WTC11 (cell line): ENCODE measurements at regions not wholly inside any gene's neighbourhood (a gene's known extent, or its start where the extent isn't known, plus 50 kb on each side); places are given as distances from the start of the nearest gene placed in this dataset.
"Not testable (repeated sequence)": the region's sequence is repeated elsewhere in the genome, so short reads cannot be mapped to it uniquely, and the experiment has no call there.

ENCODE experiments used
- ATAC-seq: fragments of 200-7000 bp; cut with Tn5 transposase; 2 replicates; pipeline ENCODE4 v1.10.0; 2021; ENCODE audit warnings: mild to moderate bottlenecking, moderate library complexity
- CTCF ChIA-PET: fragments of 300-600 bp; sonication (Branson Sonifier 250); formaldehyde crosslinking; loops from one replicate; lab custom pipeline; 2021; ENCODE audit warnings: antibody characterized with exemption; lab: Charles Lee
- POLR2A ChIA-PET: fragments of 350-600 bp; sonication (Branson Sonifier 250); formaldehyde crosslinking; loops from one replicate; lab custom pipeline; 2021; ENCODE audit warnings: antibody characterized with exemption; lab: Charles Lee
- DNase-seq: peaks from one replicate; pipeline ENCODE4 v3.0.0; 2021; ENCODE audit warnings: low spot score
- H3K27ac Mint-ChIP-seq: 2 replicates; pipeline ENCODE4 v1.8.0; 2021; ENCODE audit warnings: mixed read lengths
- H3K27me3 Mint-ChIP-seq: 2 replicates; pipeline ENCODE4 v1.8.0; 2021; ENCODE audit warnings: low read depth, mild to moderate bottlenecking, moderate library complexity, mixed read lengths
- H3K36me3 Mint-ChIP-seq: 2 replicates; pipeline ENCODE4 v1.8.0; 2021; ENCODE audit warnings: mixed read lengths
- H3K4me1 Mint-ChIP-seq: 2 replicates; pipeline ENCODE4 v1.8.0; 2022; ENCODE audit warnings: mixed read lengths
- H3K4me3 Mint-ChIP-seq: 2 replicates; pipeline ENCODE4 v1.8.0; 2021; ENCODE audit warnings: mild to moderate bottlenecking, moderate library complexity, mixed read lengths
- H3K9me3 Mint-ChIP-seq: 2 replicates; pipeline ENCODE4 v1.8.0; 2021; ENCODE audit warnings: mixed read lengths
- ESRRA ChIP-seq: sonication (generic); formaldehyde crosslinking; IDR thresholded peaks from 2 replicates; pipeline ENCODE4 v1.8.1; 2022; ENCODE audit warnings: mild to moderate bottlenecking, missing genetic modification reagents, borderline replicate concordance
- JAZF1 ChIP-seq: fragments of 250-450 bp; sonication (Bioruptor Pico); IDR thresholded peaks from 2 replicates; pipeline ENCODE4 v1.9.0; 2021; ENCODE audit warnings: moderate library complexity, mild to moderate bottlenecking, inconsistent platforms
- NFE2L1 ChIP-seq: sonication (generic); formaldehyde crosslinking; IDR thresholded peaks from 2 replicates; pipeline ENCODE4 v1.8.1; 2023; ENCODE audit warnings: missing genetic modification reagents
- OVOL2 ChIP-seq: fragments of 250-450 bp; sonication (Bioruptor Pico); IDR thresholded peaks from 2 replicates; pipeline ENCODE4 v1.9.0; 2021; ENCODE audit warnings: mild to moderate bottlenecking, borderline replicate concordance
- ZNF121 ChIP-seq: sonication (generic); formaldehyde crosslinking; IDR thresholded peaks from 2 replicates; pipeline ENCODE4 v1.8.0; 2023; ENCODE audit warnings: missing genetic modification reagents
- ZNF138 ChIP-seq: sonication (generic); formaldehyde crosslinking; conservative IDR thresholded peaks from 2 replicates; pipeline ENCODE4 v1.8.1; 2022; ENCODE audit warnings: mild to moderate bottlenecking, moderate library complexity, missing genetic modification reagents
- ZNF423 ChIP-seq: fragments of 250-450 bp; sonication (Bioruptor Pico); IDR thresholded peaks from 2 replicates; pipeline ENCODE4 v2.1.2; 2022; ENCODE audit warnings: mild to moderate bottlenecking, moderate library complexity
- TF ChIP-seq, protein P1 (sequence below): fragments of 200-600 bp; IDR thresholded peaks from 2 replicates; pipeline ENCODE4 v1.8.0; 2022; ENCODE audit warnings: antibody characterized with exemption
- TF ChIP-seq, protein P2 (sequence below): sonication (generic); formaldehyde crosslinking; IDR thresholded peaks from 2 replicates; pipeline ENCODE4 v1.8.1; 2023; ENCODE audit warnings: mild to moderate bottlenecking, missing genetic modification reagents
- TF ChIP-seq, protein P3 (sequence below): sonication (generic); formaldehyde crosslinking; IDR thresholded peaks from 2 replicates; pipeline ENCODE4 v1.8.0; 2023; ENCODE audit warnings: missing genetic modification reagents, mild to moderate bottlenecking, borderline replicate concordance
- TF ChIP-seq, protein P4 (sequence below): fragments of 250-450 bp; sonication (Bioruptor Pico); IDR thresholded peaks from 2 replicates; pipeline ENCODE4 v1.9.0; 2021; ENCODE audit warnings: mild to moderate bottlenecking, borderline replicate concordance
- TF ChIP-seq, protein P5 (sequence below): sonication (generic); formaldehyde crosslinking; conservative IDR thresholded peaks from 2 replicates; pipeline ENCODE4 v1.8.1; 2022; ENCODE audit warnings: mild to moderate bottlenecking, missing genetic modification reagents
- TF ChIP-seq, protein P6 (sequence below): sonication (generic); formaldehyde crosslinking; IDR thresholded peaks from 2 replicates; pipeline ENCODE4 v1.8.1; 2023; ENCODE audit warnings: mild to moderate bottlenecking, missing genetic modification reagents

DNA sequence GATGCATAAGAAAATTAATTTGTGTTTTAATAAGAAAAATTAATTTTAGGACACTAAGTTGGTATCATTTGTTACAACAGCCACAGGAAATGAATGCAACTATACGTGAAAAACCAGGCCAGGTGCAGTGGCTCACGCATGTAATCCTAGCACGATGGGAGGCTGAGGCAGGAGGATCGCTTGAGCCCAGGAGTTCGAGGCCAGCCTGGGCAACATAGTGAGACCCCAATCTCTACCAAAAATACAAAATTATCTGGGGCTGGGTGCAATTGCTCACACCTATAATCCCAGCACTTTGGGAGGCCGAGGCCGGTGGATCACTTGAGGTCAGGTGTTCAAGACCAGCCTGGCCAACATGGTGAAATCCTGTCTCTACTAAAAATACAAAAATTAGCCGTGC lies 132.2 kb upstream of the CIBAR2 start:
- not testable (repeated sequence) for H3K4me3 Mint-ChIP-seq, ATAC-seq, DNase-seq, H3K27ac Mint-ChIP-seq, H3K27me3 Mint-ChIP-seq, H3K36me3 Mint-ChIP-seq, H3K9me3 Mint-ChIP-seq
- TF ChIP-seq ZNF121 (CRISPR knock-in tag) = peak; percentile 92
- peaks cover 35% of the 10 kb centered on the region for H3K4me1 Mint-ChIP-seq
- CTCF ChIA-PET = interaction anchor here (1.0 to 3.1 kb wide), 13 partner anchors 9 to 309 kb away, joined by 3 to 18 read pairs (median 6); no protein-coding TSS in a partner anchor
- POLR2A ChIA-PET = interaction anchor here (0.7 kb wide), 1 partner anchor 17 kb away, joined by 3 read pairs; no protein-coding TSS in a partner anchor

DNA sequence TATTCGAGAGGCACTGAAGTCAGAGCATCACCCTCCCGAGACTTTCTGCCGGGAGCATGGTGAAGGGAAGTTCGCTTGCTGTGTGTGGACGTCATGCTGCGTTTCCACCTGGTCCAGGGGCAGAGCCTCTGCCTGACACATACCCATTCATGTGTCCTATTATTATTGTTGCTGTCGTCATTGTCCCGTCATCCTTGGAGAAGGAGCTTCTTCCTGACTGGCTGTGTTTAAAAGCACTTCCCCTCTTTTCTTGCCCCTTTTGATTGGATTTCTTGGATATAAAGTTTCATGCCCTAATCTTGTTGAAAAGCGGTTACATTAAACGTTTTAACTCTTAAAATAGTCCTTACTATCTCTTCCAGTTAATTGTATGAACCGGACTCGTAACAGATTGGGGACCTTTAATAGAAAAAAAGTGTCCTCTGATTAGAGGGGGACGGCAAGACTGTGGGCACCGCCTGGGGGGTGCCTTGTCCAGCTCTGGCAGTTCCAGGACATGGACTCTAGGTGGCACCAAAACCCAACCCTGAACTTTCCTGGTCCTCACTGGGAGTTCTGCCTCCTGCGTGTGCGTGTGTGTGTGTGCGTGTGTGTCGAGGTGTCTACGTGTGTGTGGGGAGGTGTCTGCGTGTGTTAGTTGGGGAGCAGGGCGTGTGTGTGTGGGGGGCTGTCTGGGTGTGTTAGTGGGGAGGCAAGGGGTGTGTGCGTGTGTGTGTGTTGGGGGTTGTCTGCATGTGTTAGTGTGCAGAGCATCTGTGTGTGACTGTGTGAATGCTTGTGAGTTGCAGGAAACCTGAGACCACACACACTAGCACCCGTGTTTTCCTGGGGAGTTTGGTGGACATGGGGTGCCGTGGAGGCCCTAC lies 133.3 kb upstream of the CIBAR2 start:
- ATAC-seq (peak; percentile 77), DNase-seq (peak; percentile 73)
- Mint-ChIP-seq H3K9me3 (no peaks in the 10 kb centered on the region), H3K4me1 (peaks cover 24% of the 10 kb centered on the region), H3K36me3 (no peaks in the 10 kb centered on the region), H3K27ac (no peak overlapping the region), H3K27me3 (no peaks in the 10 kb centered on the region), H3K4me3 (no peak overlapping the region)
- ChIA-PET POLR2A (no interaction called here), CTCF (interaction anchor here (0.5 to 3.1 kb wide), 39 partner anchors 8 to 472 kb away, joined by 3 to 18 read pairs (median 4); no protein-coding TSS in a partner anchor)
- TF ChIP-seq, protein P1, sequence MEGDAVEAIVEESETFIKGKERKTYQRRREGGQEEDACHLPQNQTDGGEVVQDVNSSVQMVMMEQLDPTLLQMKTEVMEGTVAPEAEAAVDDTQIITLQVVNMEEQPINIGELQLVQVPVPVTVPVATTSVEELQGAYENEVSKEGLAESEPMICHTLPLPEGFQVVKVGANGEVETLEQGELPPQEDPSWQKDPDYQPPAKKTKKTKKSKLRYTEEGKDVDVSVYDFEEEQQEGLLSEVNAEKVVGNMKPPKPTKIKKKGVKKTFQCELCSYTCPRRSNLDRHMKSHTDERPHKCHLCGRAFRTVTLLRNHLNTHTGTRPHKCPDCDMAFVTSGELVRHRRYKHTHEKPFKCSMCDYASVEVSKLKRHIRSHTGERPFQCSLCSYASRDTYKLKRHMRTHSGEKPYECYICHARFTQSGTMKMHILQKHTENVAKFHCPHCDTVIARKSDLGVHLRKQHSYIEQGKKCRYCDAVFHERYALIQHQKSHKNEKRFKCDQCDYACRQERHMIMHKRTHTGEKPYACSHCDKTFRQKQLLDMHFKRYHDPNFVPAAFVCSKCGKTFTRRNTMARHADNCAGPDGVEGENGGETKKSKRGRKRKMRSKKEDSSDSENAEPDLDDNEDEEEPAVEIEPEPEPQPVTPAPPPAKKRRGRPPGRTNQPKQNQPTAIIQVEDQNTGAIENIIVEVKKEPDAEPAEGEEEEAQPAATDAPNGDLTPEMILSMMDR = peak; percentile 65
- TF ChIP-seq NFE2L1 (CRISPR knock-in tag) (no peak), OVOL2 (no peak), ESRRA (CRISPR knock-in tag) (no peak), JAZF1 (no peak), ZNF423 (CRISPR knock-in tag) (peak; percentile 23; the same call in 1 of the 2 replicates), ZNF138 (CRISPR knock-in tag) (no peak)
- TF ChIP-seq, protein P2, sequence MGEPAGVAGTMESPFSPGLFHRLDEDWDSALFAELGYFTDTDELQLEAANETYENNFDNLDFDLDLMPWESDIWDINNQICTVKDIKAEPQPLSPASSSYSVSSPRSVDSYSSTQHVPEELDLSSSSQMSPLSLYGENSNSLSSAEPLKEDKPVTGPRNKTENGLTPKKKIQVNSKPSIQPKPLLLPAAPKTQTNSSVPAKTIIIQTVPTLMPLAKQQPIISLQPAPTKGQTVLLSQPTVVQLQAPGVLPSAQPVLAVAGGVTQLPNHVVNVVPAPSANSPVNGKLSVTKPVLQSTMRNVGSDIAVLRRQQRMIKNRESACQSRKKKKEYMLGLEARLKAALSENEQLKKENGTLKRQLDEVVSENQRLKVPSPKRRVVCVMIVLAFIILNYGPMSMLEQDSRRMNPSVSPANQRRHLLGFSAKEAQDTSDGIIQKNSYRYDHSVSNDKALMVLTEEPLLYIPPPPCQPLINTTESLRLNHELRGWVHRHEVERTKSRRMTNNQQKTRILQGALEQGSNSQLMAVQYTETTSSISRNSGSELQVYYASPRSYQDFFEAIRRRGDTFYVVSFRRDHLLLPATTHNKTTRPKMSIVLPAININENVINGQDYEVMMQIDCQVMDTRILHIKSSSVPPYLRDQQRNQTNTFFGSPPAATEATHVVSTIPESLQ (CRISPR knock-in tag) = no peak
- TF ChIP-seq, protein P3, sequence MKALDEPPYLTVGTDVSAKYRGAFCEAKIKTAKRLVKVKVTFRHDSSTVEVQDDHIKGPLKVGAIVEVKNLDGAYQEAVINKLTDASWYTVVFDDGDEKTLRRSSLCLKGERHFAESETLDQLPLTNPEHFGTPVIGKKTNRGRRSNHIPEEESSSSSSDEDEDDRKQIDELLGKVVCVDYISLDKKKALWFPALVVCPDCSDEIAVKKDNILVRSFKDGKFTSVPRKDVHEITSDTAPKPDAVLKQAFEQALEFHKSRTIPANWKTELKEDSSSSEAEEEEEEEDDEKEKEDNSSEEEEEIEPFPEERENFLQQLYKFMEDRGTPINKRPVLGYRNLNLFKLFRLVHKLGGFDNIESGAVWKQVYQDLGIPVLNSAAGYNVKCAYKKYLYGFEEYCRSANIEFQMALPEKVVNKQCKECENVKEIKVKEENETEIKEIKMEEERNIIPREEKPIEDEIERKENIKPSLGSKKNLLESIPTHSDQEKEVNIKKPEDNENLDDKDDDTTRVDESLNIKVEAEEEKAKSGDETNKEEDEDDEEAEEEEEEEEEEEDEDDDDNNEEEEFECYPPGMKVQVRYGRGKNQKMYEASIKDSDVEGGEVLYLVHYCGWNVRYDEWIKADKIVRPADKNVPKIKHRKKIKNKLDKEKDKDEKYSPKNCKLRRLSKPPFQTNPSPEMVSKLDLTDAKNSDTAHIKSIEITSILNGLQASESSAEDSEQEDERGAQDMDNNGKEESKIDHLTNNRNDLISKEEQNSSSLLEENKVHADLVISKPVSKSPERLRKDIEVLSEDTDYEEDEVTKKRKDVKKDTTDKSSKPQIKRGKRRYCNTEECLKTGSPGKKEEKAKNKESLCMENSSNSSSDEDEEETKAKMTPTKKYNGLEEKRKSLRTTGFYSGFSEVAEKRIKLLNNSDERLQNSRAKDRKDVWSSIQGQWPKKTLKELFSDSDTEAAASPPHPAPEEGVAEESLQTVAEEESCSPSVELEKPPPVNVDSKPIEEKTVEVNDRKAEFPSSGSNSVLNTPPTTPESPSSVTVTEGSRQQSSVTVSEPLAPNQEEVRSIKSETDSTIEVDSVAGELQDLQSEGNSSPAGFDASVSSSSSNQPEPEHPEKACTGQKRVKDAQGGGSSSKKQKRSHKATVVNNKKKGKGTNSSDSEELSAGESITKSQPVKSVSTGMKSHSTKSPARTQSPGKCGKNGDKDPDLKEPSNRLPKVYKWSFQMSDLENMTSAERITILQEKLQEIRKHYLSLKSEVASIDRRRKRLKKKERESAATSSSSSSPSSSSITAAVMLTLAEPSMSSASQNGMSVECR (CRISPR knock-in tag) = no peak
- TF ChIP-seq, protein P4, sequence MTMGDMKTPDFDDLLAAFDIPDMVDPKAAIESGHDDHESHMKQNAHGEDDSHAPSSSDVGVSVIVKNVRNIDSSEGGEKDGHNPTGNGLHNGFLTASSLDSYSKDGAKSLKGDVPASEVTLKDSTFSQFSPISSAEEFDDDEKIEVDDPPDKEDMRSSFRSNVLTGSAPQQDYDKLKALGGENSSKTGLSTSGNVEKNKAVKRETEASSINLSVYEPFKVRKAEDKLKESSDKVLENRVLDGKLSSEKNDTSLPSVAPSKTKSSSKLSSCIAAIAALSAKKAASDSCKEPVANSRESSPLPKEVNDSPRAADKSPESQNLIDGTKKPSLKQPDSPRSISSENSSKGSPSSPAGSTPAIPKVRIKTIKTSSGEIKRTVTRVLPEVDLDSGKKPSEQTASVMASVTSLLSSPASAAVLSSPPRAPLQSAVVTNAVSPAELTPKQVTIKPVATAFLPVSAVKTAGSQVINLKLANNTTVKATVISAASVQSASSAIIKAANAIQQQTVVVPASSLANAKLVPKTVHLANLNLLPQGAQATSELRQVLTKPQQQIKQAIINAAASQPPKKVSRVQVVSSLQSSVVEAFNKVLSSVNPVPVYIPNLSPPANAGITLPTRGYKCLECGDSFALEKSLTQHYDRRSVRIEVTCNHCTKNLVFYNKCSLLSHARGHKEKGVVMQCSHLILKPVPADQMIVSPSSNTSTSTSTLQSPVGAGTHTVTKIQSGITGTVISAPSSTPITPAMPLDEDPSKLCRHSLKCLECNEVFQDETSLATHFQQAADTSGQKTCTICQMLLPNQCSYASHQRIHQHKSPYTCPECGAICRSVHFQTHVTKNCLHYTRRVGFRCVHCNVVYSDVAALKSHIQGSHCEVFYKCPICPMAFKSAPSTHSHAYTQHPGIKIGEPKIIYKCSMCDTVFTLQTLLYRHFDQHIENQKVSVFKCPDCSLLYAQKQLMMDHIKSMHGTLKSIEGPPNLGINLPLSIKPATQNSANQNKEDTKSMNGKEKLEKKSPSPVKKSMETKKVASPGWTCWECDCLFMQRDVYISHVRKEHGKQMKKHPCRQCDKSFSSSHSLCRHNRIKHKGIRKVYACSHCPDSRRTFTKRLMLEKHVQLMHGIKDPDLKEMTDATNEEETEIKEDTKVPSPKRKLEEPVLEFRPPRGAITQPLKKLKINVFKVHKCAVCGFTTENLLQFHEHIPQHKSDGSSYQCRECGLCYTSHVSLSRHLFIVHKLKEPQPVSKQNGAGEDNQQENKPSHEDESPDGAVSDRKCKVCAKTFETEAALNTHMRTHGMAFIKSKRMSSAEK (CRISPR knock-in tag) = no peak
- TF ChIP-seq, protein P5, sequence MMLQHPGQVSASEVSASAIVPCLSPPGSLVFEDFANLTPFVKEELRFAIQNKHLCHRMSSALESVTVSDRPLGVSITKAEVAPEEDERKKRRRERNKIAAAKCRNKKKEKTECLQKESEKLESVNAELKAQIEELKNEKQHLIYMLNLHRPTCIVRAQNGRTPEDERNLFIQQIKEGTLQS (CRISPR knock-in tag) = no peak
- TF ChIP-seq, protein P6, sequence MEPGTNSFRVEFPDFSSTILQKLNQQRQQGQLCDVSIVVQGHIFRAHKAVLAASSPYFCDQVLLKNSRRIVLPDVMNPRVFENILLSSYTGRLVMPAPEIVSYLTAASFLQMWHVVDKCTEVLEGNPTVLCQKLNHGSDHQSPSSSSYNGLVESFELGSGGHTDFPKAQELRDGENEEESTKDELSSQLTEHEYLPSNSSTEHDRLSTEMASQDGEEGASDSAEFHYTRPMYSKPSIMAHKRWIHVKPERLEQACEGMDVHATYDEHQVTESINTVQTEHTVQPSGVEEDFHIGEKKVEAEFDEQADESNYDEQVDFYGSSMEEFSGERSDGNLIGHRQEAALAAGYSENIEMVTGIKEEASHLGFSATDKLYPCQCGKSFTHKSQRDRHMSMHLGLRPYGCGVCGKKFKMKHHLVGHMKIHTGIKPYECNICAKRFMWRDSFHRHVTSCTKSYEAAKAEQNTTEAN (CRISPR knock-in tag) = peak; percentile 66; the same call in 1 of the 2 replicates
